K562 (cell line): ENCODE measurements at regions not wholly inside any gene's neighbourhood (a gene's known extent, or its start where the extent isn't known, plus 50 kb on each side); places are given as distances from the start of the nearest gene placed in this dataset.

Experiments used
- ATAC-seq: fragments of 200-7000 bp; cut with Tn5 transposase; 3 replicates; pipeline ENCODE4 v1.9.1; 2020; ENCODE audit warnings: moderate library complexity
- BruUV-seq: library from RNA; stranded (reverse); fragments of 400-500 nt; replicated peaks from 2 replicates; lab custom pipeline; 2021; lab: Mats Ljungman, UMichigan
- CTCF ChIA-PET: fragments of 300-600 bp; formaldehyde crosslinking; extraction: SDS; loops from one replicate; lab custom pipeline; 2021; ENCODE audit warnings: low intra/inter-chr PET ratio; lab: Yijun Ruan, JAX
- POLR2A ChIA-PET: fragments of 300-600, 350-650 bp; sonication (Branson Sonifier 250); formaldehyde crosslinking; extraction: SDS; loops from one replicate; lab custom pipeline; 2021; ENCODE audit warnings: antibody characterized with exemption, inconsistent platforms; lab: Yijun Ruan, JAX
- DNase-seq, 4 experiments: peaks; one replicate each; pipeline versions ENCODE4 v3.0.0 to v3.0.0-alpha.2; 2011 to 2018; ENCODE audit warnings: low spot score in 3 of 4, mixed read lengths in 3 of 4; ENCODE audit errors: extremely low read depth in 1 of 4
- FAIRE-seq: peaks from 2 replicates; lab custom pipeline; 2011; peaks lifted over from hg19 to GRCh38; lab: Jason Lieb, UNC
- H2AFZ ChIP-seq: 2 replicates; pipeline ENCODE4 v1.6.0; 2011; ENCODE audit warnings: low read depth, low read length, control low read depth, inconsistent platforms
- H3K27ac ChIP-seq: fragments of 200-600 bp; 3 replicates; pipeline ENCODE4 v1.8.0; 2011; ENCODE audit warnings: low read depth, mild to moderate bottlenecking, control low read depth, inconsistent platforms, low read length, moderate library complexity, mixed read lengths; ENCODE audit errors: extremely low read depth
- H3K27me3 ChIP-seq, 2 experiments: fragments of 300-600 bp in 1 of 2; 2 replicates in 1 of 2; 3 replicates in 1 of 2; pipeline versions ENCODE4 v1.6.0 to v1.8.0; 2011; ENCODE audit warnings: inconsistent platforms in 2 of 2, low read length in 2 of 2, mild to moderate bottlenecking in 1 of 2, mixed read lengths in 1 of 2, moderate library complexity in 1 of 2; ENCODE audit not compliant: control insufficient read depth in 2 of 2, insufficient read depth in 2 of 2
- H3K36me3 ChIP-seq: fragments of 300-600 bp; 3 replicates; pipeline ENCODE4 v1.8.0; 2011; ENCODE audit warnings: mild to moderate bottlenecking, low read length, inconsistent platforms; ENCODE audit not compliant: control insufficient read depth, insufficient read depth
- H3K4me1 ChIP-seq, 2 experiments: fragments of 200-600 bp in 1 of 2; replicated peaks in 1 of 2; 2 replicates in 1 of 2; 3 replicates in 1 of 2; pipeline versions ENCODE4 v1.5.1 to v1.8.0; 2011; ENCODE audit warnings: inconsistent platforms in 2 of 2, low read length in 2 of 2, mild to moderate bottlenecking in 1 of 2, mixed read lengths in 1 of 2, moderate library complexity in 1 of 2; ENCODE audit not compliant: control insufficient read depth in 2 of 2, insufficient read depth in 2 of 2
- H3K4me2 ChIP-seq: 2 replicates; pipeline ENCODE4 v1.6.1; 2011; ENCODE audit warnings: low read length, control low read depth, inconsistent platforms, mixed read lengths; ENCODE audit not compliant: insufficient read depth
- H3K4me3 ChIP-seq: fragments of 200-600 bp; sonication (generic), shearing (Covaris generic); 2 replicates; pipeline ENCODE4 v1.5.1; 2016; ENCODE audit warnings: control low read depth, inconsistent platforms
- H3K79me2 ChIP-seq: fragments of 200-600 bp; 3 replicates; pipeline ENCODE4 v1.8.0; 2011; ENCODE audit warnings: low read length, inconsistent platforms; ENCODE audit not compliant: control insufficient read depth, insufficient read depth
- H3K9ac ChIP-seq, 2 experiments: 2 replicates each; pipeline versions ENCODE4 v1.6.0 to v1.6.1; 2011; ENCODE audit warnings: low read depth in 2 of 2, low read length in 2 of 2, control low read depth in 1 of 2, inconsistent platforms in 1 of 2, mild to moderate bottlenecking in 1 of 2, mixed read lengths in 1 of 2; ENCODE audit not compliant: insufficient read depth in 1 of 2
- H3K9me1 ChIP-seq: one replicate; pipeline ENCODE4 v1.6.0; 2011; ENCODE audit warnings: inconsistent platforms, mild to moderate bottlenecking, low read length, moderate library complexity; ENCODE audit not compliant: control insufficient read depth, insufficient read depth
- H3K9me3 ChIP-seq: replicated peaks from 2 replicates; pipeline ENCODE4 v1.5.1; 2011; ENCODE audit warnings: low read depth, low read length, inconsistent platforms; ENCODE audit not compliant: control insufficient read depth, insufficient read depth
- H4K20me1 ChIP-seq: replicated peaks from 2 replicates; pipeline ENCODE4 v1.6.1; 2011; ENCODE audit warnings: low read length, inconsistent platforms, mixed read lengths; ENCODE audit not compliant: control insufficient read depth, insufficient read depth
- ARHGAP35 ChIP-seq: fragments of 450-650 bp; IDR thresholded peaks from 2 replicates; pipeline ENCODE4 v1.6.1; 2018; ENCODE audit not compliant: partially characterized antibody
- ATF7 ChIP-seq: fragments of 450-650 bp; IDR thresholded peaks from 2 replicates; pipeline ENCODE4 v1.7.1; 2014; ENCODE audit warnings: mild to moderate bottlenecking, moderate library complexity
- BDP1 ChIP-seq: IDR thresholded peaks from 3 replicates; pipeline ENCODE4 v1.6.1; 2011; ENCODE audit not compliant: insufficient read length, insufficient read depth
- FOXM1 ChIP-seq, 2 experiments: fragments of 450-650 bp in 1 of 2; sonication (generic) in 1 of 2; formaldehyde crosslinking in 1 of 2; IDR thresholded peaks; 2 replicates each; pipeline versions ENCODE4 v1.6.1 to v1.9.0; 2017 to 2022; ENCODE audit warnings: low read depth in 2 of 2, mild to moderate bottlenecking in 2 of 2, missing genetic modification reagents in 1 of 2, moderate library complexity in 1 of 2
- NCOA2 ChIP-seq, 2 experiments: fragments of 450-650 bp; IDR thresholded peaks; 2 replicates each; pipeline ENCODE4 v1.6.1; 2018; ENCODE audit warnings: mild to moderate bottlenecking in 2 of 2, moderate library complexity in 1 of 2; ENCODE audit not compliant: partially characterized antibody in 2 of 2
- ZKSCAN8 ChIP-seq: fragments of 200-800 bp; sonication (Bioruptor generic); IDR thresholded peaks from 2 replicates; pipeline ENCODE4 v1.6.1; 2016; ENCODE audit warnings: missing genetic modification characterization, missing compliant biosample characterization
- ZNF12 ChIP-seq: sonication (generic); formaldehyde crosslinking; IDR thresholded peaks from 2 replicates; pipeline ENCODE4 v1.4.0; 2020; ENCODE audit warnings: mild to moderate bottlenecking, missing genetic modification reagents
- ZNF23 ChIP-seq: fragments of 250-450 bp; sonication (Bioruptor Pico); IDR thresholded peaks from 2 replicates; pipeline ENCODE4 v1.4.0; 2020; ENCODE audit warnings: mild to moderate bottlenecking
- ZNF274 ChIP-seq: IDR thresholded peaks from 2 replicates; pipeline ENCODE4 v1.6.1; 2011; ENCODE audit warnings: low read depth, mild to moderate bottlenecking, low read length, moderate library complexity, borderline replicate concordance
- ZNF551 ChIP-seq: fragments of 250-450 bp; sonication (Bioruptor Pico); IDR thresholded peaks from 2 replicates; pipeline ENCODE4 v1.5.0; 2021; ENCODE audit warnings: mild to moderate bottlenecking, moderate library complexity
- in situ Hi-C: fragments of 300-500 bp; cut with MboI; formaldehyde crosslinking; loops from 4 replicates; pipeline ENCODE4 v1.15.0; 2018; ENCODE audit warnings: inconsistent platforms, mixed read lengths
- intact Hi-C: fragments of 100-400 bp; cut with micrococcal nuclease; formaldehyde crosslinking; loops from 2 replicates; pipeline ENCODE4 v1.14.2; 2022

DNA sequence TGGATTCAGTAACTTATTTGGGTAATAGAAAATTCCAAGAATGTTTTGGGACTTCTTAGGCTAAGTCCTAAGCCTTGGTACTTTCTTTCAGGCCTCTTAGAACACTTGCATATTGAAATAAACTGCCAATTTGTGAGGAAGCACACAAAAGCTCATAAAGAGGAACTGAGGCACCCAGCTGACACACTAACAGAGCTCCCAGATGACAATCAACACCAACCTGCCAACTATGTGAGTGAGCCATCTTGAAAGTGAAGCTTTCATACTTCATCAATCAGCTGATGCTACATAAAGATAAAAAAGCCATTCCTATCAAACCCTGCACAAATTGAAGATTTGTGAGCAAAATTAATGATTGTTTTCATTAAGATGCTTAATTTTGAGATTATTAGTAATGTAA, 832.5 kb upstream of the EPHA7 start:
- Histone ChIP-seq H3K36me3 (no peaks in the 10 kb centered on the region), H3K9me3 (no peaks in the 10 kb centered on the region; the same call in 1 of the 2 replicates), H3K4me3 (no peak overlapping the region), H3K27ac (no peak overlapping the region), H3K9me1 (no peaks in the 10 kb centered on the region), H3K9ac (no peak overlapping the region), H3K4me1 (no peaks in the 10 kb centered on the region)
- ChIA-PET POLR2A (no interaction called here), CTCF (no interaction called here)
- no peak for FAIRE-seq
- BruUV-seq: no TSS peak
- intact Hi-C loops: no loop called here
- no peak for TF ChIP-seq FOXM1 (IDR thresholded peaks at IDR 0.05; ENCODE audit: low read depth)
- TF ChIP-seq FOXM1 (CRISPR knock-in tag; IDR thresholded peaks at IDR 0.05; ENCODE audit: low read depth): no peak
- TF ChIP-seq ZNF551 (CRISPR knock-in tag): no peak
- TF ChIP-seq ZNF23 (CRISPR knock-in tag): no peak
- no peak for TF ChIP-seq ZNF12 (CRISPR knock-in tag)
- TF ChIP-seq BDP1: no peak
- no peak for TF ChIP-seq ATF7
- TF ChIP-seq NCOA2 (IDR thresholded peaks at IDR 0.05; ENCODE audit: partially characterized antibody in 2 of 2): no peak
- TF ChIP-seq ARHGAP35: no peak
- no peak for TF ChIP-seq ZNF274
- TF ChIP-seq ZKSCAN8 (CRISPR knock-in tag): no peak
- TF ChIP-seq, all 486 proteins: peak for 0
- Histone ChIP-seq H4K20me1 (no peaks in the 10 kb centered on the region), H3K79me2 (no peaks in the 10 kb centered on the region), H2AFZ (no peak overlapping the region), H3K4me2 (no peak overlapping the region), H3K27me3 (no peaks in the 10 kb centered on the region)
- in situ Hi-C loops: no loop called here
- no peak for DNase-seq
- no peak for ATAC-seq
